Mesendoderm (in vitro differentiated cells): ENCODE measurements at regions not wholly inside any gene's neighbourhood (a gene's known extent, or its start where the extent isn't known, plus 50 kb on each side); places are given as distances from the start of the nearest gene placed in this dataset.

ENCODE experiments used
- DNase-seq: peaks from one replicate; pipeline ENCODE4 v3.0.0; 2013
- H2AK5ac ChIP-seq: 2 replicates; pipeline ENCODE4 v1.6.1; 2013; ENCODE audit warnings: low read length, inconsistent platforms
- H2BK120ac ChIP-seq: 2 replicates; pipeline ENCODE4 v1.6.1; 2013; ENCODE audit warnings: low read depth, mild to moderate bottlenecking, low read length, moderate library complexity, mixed read lengths
- H2BK15ac ChIP-seq: replicated peaks from 2 replicates; pipeline ENCODE4 v1.6.1; 2013; ENCODE audit warnings: low read depth, mild to moderate bottlenecking, moderate library complexity
- H2BK5ac ChIP-seq: 2 replicates; pipeline ENCODE4 v1.6.1; 2013; ENCODE audit warnings: low read length, inconsistent platforms
- H3K18ac ChIP-seq: 2 replicates; pipeline ENCODE4 v1.6.1; 2013; ENCODE audit warnings: mild to moderate bottlenecking, low read length, mixed read lengths
- H3K23ac ChIP-seq: one replicate; pipeline ENCODE4 v1.6.1; 2013; ENCODE audit warnings: low read length
- H3K27ac ChIP-seq: 2 replicates; pipeline ENCODE4 v1.5.1; 2013; ENCODE audit warnings: low read depth, mild to moderate bottlenecking, inconsistent platforms, low read length, moderate library complexity
- H3K27me3 ChIP-seq: 2 replicates; pipeline ENCODE4 v1.6.1; 2013; ENCODE audit warnings: low read length, control low read depth, mild to moderate bottlenecking, inconsistent platforms; ENCODE audit not compliant: insufficient read depth, poor library complexity
- H3K36me3 ChIP-seq: 2 replicates; pipeline ENCODE4 v1.6.1; 2013; ENCODE audit warnings: low read length, inconsistent platforms; ENCODE audit not compliant: control insufficient read depth, insufficient read depth
- H3K4ac ChIP-seq: one replicate; pipeline ENCODE4 v1.6.1; 2013; ENCODE audit warnings: low read depth, mild to moderate bottlenecking, low read length, moderate library complexity
- H3K4me1 ChIP-seq: 2 replicates; pipeline ENCODE4 v1.6.1; 2013; ENCODE audit warnings: low read depth, low read length, inconsistent platforms; ENCODE audit not compliant: control insufficient read depth
- H3K4me2 ChIP-seq: 2 replicates; pipeline ENCODE4 v1.6.1; 2013; ENCODE audit warnings: low read length
- H3K4me3 ChIP-seq: 2 replicates; pipeline ENCODE4 v1.5.1; 2013; ENCODE audit warnings: mild to moderate bottlenecking, low read length
- H3K56ac ChIP-seq: one replicate; pipeline ENCODE4 v1.6.1; 2013; ENCODE audit warnings: low read length
- H3K79me1 ChIP-seq: 2 replicates; pipeline ENCODE4 v1.6.1; 2013; ENCODE audit warnings: low read length, inconsistent platforms
- H3K79me2 ChIP-seq: 2 replicates; pipeline ENCODE4 v1.6.1; 2013; ENCODE audit warnings: mild to moderate bottlenecking, low read length; ENCODE audit not compliant: control insufficient read depth, insufficient read depth
- H3K9ac ChIP-seq: 2 replicates; pipeline ENCODE4 v1.6.1; 2013; ENCODE audit warnings: low read length, inconsistent platforms
- H4K5ac ChIP-seq: one replicate; pipeline ENCODE4 v1.6.1; 2013; ENCODE audit warnings: low read length
- H4K8ac ChIP-seq: one replicate; pipeline ENCODE4 v1.6.1; 2013; ENCODE audit warnings: low read depth, mild to moderate bottlenecking, control low read depth, low read length, moderate library complexity
- WGBS: extraction: QIAGEN DNeasy Blood & Tissue Kit; methylation state at CpG from one replicate; pipeline ENCODE4 v1.1.7; 2013; ENCODE audit warnings: low lambda C conversion rate, missing lambda C conversion rate; ENCODE audit not compliant: insufficient coverage; ENCODE audit errors: extremely low coverage; 5-methylcytosine and 5-hydroxymethylcytosine counted together

DNA sequence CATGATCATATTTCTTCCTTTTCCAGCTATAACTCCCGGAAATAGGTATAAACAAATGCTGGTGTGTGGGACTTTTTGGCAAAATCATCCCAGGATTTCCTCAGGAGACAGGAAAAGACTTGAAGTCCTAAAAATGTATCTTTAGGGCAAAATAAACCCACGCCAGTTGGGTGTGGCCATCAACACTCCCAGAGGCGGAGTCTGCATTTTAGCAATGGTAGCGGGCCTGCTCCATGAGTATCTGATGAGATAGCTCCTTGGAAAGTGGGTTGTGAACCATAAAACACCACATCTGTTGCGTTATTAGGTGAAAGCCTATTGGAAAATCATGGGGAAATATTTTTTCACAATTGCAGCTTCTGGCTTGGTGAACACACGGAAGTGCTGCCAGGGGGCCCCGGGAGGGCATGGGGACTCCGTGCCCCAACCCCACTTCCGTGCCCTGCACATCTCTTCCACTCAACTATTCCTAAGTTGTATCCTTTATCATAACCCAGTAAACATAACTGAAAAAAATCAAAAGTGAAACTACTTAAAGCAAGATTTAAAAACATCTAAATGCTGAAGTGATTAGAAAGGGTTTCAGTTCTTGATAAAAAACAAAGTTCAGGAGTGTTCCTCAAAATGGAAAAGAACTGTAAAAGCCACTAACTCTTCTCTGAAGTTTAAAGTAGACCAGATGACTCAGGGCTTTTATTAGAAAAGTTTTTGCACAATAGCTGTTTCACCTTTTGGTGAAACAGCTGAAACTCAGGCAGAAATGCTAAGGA lies 111.2 kb downstream of the LRRC70 start:
- Histone ChIP-seq H3K4ac (no peak overlapping the region), H3K18ac (no peak overlapping the region), H3K27me3 (no peaks in the 10 kb centered on the region), H3K56ac (no peak overlapping the region), H3K23ac (no peak overlapping the region), H3K9ac (no peak overlapping the region), H2AK5ac (no peak overlapping the region), H2BK15ac (no peak overlapping the region), H3K79me1 (no peaks in the 10 kb centered on the region), H3K36me3 (no peaks in the 10 kb centered on the region), H3K4me3 (no peak overlapping the region), H3K27ac (no peak overlapping the region), H2BK120ac (no peak overlapping the region), H2BK5ac (no peak overlapping the region), H3K4me1 (no peaks in the 10 kb centered on the region), H4K8ac (no peak overlapping the region), H3K4me2 (no peak overlapping the region), H4K5ac (no peak overlapping the region), H3K79me2 (no peaks in the 10 kb centered on the region)
- no peak for DNase-seq
- no CpG with 5 or more reads among the region's 9 CpGs for WGBS

DNA sequence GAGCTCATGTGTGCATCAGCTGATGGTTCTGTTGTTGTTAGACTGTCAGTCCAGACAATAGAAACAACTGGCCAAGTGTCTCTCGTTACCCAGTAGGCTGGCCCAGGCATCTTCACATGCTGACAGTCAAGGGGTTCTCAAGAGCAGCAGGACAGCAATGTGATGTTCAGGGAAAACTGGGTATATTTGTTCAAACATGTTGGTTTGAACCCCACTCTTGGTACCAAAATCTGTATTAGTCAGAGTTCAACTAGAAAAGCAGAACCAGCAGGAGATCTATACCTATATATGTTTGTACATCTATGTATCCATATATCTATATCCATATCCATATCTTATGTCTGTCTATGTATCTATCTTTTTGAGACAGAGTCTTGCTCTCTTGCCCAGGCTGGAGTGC lies 108.1 kb downstream of the LRRC70 start:
- Histone ChIP-seq H3K4me2 (no peak overlapping the region), H2BK15ac (no peak overlapping the region), H3K23ac (no peak overlapping the region), H3K4me3 (no peak overlapping the region), H4K8ac (no peak overlapping the region), H3K9ac (no peak overlapping the region), H3K27me3 (no peaks in the 10 kb centered on the region), H2BK5ac (no peak overlapping the region), H3K79me1 (no peaks in the 10 kb centered on the region), H3K56ac (no peak overlapping the region), H3K27ac (no peak overlapping the region), H2BK120ac (no peak overlapping the region), H3K4me1 (no peaks in the 10 kb centered on the region), H3K4ac (no peak overlapping the region), H3K36me3 (no peaks in the 10 kb centered on the region), H3K18ac (no peak overlapping the region), H2AK5ac (no peak overlapping the region), H4K5ac (no peak overlapping the region), H3K79me2 (no peaks in the 10 kb centered on the region)
- DNase-seq = no peak
- WGBS = no CpG with 5 or more reads among the region's 1 CpG

DNA sequence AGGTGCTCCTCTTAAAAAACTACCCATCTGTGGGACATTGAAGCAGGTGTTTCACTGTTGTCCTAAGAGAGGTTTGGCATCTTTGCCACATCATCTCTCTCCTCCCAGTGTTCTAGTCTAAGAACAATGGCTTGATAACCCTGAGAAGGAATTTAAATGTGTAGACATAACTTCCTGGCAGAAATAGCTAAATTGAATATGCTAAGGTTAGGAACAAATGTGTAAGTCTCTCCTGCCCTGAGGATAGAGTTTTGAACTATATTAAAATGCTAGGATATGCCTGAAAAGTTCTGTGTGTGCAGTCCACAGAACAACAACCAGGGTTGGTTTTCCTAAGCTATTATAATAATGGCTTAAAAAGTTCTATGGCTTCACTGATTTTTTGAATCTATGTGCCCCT lies 106.6 kb downstream of the LRRC70 start:
- Histone ChIP-seq H3K36me3 (no peaks in the 10 kb centered on the region), H2BK15ac (no peak overlapping the region), H4K8ac (no peak overlapping the region), H3K4me3 (no peak overlapping the region), H3K18ac (no peak overlapping the region), H3K79me2 (no peaks in the 10 kb centered on the region), H3K27me3 (no peaks in the 10 kb centered on the region), H3K23ac (no peak overlapping the region), H3K4me1 (no peaks in the 10 kb centered on the region), H4K5ac (no peak overlapping the region), H2BK120ac (no peak overlapping the region), H3K9ac (no peak overlapping the region), H3K4ac (no peak overlapping the region), H3K56ac (no peak overlapping the region), H2BK5ac (no peak overlapping the region), H3K79me1 (no peaks in the 10 kb centered on the region), H3K27ac (no peak overlapping the region), H3K4me2 (no peak overlapping the region), H2AK5ac (no peak overlapping the region)
- no peak for DNase-seq

DNA sequence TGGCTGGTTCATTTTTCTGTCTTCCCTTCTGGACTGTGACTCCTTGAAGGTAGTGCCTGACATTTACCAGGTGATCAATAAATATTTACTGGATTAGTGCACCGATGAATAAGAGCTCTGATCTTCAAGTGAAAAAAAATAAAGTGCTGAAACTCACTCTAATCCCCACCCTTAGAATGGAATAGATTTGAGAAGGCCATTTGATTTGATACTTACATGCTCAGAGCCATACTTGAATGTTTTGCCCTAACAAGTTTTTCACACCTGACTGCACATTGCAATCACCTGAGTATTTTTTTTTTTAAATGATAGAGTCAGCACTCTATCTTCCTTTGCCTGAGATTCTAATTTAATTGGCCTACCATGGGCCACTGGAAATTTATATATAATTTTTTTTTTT lies 105.7 kb downstream of the LRRC70 start:
- no peaks in the 10 kb centered on the region for H3K79me1 ChIP-seq
- no peak overlapping the region for H2BK5ac ChIP-seq
- H3K56ac ChIP-seq = no peak overlapping the region
- H3K79me2 ChIP-seq = no peaks in the 10 kb centered on the region
- no peak overlapping the region for H3K23ac ChIP-seq
- H3K4me2 ChIP-seq = no peak overlapping the region
- no peak overlapping the region for H3K18ac ChIP-seq
- no peak overlapping the region for H2BK15ac ChIP-seq
- no CpG with 5 or more reads among the region's 1 CpG for WGBS
- no peaks in the 10 kb centered on the region for H3K36me3 ChIP-seq
- no peak overlapping the region for H2AK5ac ChIP-seq
- H2BK120ac ChIP-seq = no peak overlapping the region
- H3K4me3 ChIP-seq = no peak overlapping the region
- H4K8ac ChIP-seq = no peak overlapping the region
- no peak overlapping the region for H3K27ac ChIP-seq
- no peak overlapping the region for H4K5ac ChIP-seq
- H3K4ac ChIP-seq = no peak overlapping the region
- no peaks in the 10 kb centered on the region for H3K4me1 ChIP-seq
- no peak overlapping the region for H3K9ac ChIP-seq
- H3K27me3 ChIP-seq = no peaks in the 10 kb centered on the region
- no peak for DNase-seq

DNA sequence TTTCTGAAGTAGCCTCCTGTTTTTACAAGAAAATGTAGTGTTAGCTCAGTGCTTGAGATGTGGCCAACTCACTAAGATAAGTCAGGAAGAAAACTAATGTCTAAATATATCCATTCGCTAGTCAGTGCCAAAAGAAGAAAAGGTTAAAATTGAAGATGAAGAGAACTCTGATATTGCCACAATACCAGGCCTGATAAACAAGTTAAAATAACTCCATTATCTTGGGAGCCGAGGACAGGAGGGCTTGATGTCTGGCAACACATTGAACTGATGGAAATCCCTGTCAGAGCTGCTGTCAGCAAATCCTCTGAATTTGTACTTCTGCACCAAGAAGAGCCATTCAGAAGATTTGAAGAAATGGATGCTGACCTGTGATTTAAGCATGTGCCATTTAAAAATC lies 103.4 kb downstream of the LRRC70 start:
- no peaks in the 10 kb centered on the region for H3K36me3 ChIP-seq
- H4K5ac ChIP-seq = no peak overlapping the region
- no CpG with 5 or more reads among the region's 2 CpGs for WGBS
- H3K4me3 ChIP-seq = no peak overlapping the region
- H2BK120ac ChIP-seq = no peak overlapping the region
- no peak overlapping the region for H2AK5ac ChIP-seq
- no peaks in the 10 kb centered on the region for H3K79me1 ChIP-seq
- no peak overlapping the region for H3K56ac ChIP-seq
- DNase-seq = no peak
- no peak overlapping the region for H3K4me2 ChIP-seq
- no peak overlapping the region for H3K18ac ChIP-seq
- H3K27ac ChIP-seq = no peak overlapping the region
- no peaks in the 10 kb centered on the region for H3K27me3 ChIP-seq
- H3K79me2 ChIP-seq = no peaks in the 10 kb centered on the region
- H3K23ac ChIP-seq = no peak overlapping the region
- no peaks in the 10 kb centered on the region for H3K4me1 ChIP-seq
- no peak overlapping the region for H2BK5ac ChIP-seq
- H3K9ac ChIP-seq = no peak overlapping the region
- no peak overlapping the region for H4K8ac ChIP-seq
- H3K4ac ChIP-seq = no peak overlapping the region
- H2BK15ac ChIP-seq = no peak overlapping the region
